Fibroblast of mammary gland (primary cell): ENCODE measurements at regions not wholly inside any gene's neighbourhood (a gene's known extent, or its start where the extent isn't known, plus 50 kb on each side); places are given as distances from the start of the nearest gene placed in this dataset.
"Not testable (repeated sequence)": the region's sequence is repeated elsewhere in the genome, so short reads cannot be mapped to it uniquely, and the experiment has no call there.

ENCODE experiments used
- DNase-seq: peaks from one replicate; pipeline ENCODE4 v3.0.0-alpha.2; 2010; ENCODE audit warnings: low read depth
- H3K4me3 ChIP-seq: 2 replicates; pipeline ENCODE4 v1.5.1; 2011; ENCODE audit warnings: low read depth, mild to moderate bottlenecking, low read length, moderate library complexity; ENCODE audit not compliant: control insufficient read depth
- CTCF ChIP-seq: conservative IDR thresholded peaks from 2 replicates; pipeline ENCODE4 v1.5.1; 2011; ENCODE audit warnings: low read depth, low read length, inconsistent platforms; ENCODE audit not compliant: control insufficient read depth, insufficient read depth

GRCh38 chr10:42242135-42242805, 396.1 kb downstream of the ZNF33B start:
- no peak overlapping the region for H3K4me3 ChIP-seq
- DNase-seq: no peak
- no peak for TF ChIP-seq CTCF

GRCh38 chr10:42236401-42236800, 402.0 kb downstream of the ZNF33B start:
- not testable (repeated sequence) for DNase-seq, H3K4me3 ChIP-seq

GRCh38 chr10:42235736-42236135, 402.6 kb downstream of the ZNF33B start:
- DNase-seq, H3K4me3 ChIP-seq: not testable (repeated sequence)

GRCh38 chr10:42235241-42235640, 403.1 kb downstream of the ZNF33B start:
- not testable (repeated sequence) for H3K4me3 ChIP-seq

GRCh38 chr10:42234506-42234905, 403.9 kb downstream of the ZNF33B start:
- not testable (repeated sequence) for DNase-seq, H3K4me3 ChIP-seq

More at GRCh38 chr10:42235241-42235640, 403.1 kb downstream of the ZNF33B start:
- not testable (repeated sequence) for DNase-seq

GRCh38 chr10:42233461-42234206, 404.7 kb downstream of the ZNF33B start:
- H3K4me3 ChIP-seq, DNase-seq: not testable (repeated sequence)

- not testable (repeated sequence) for H3K4me3 ChIP-seq, DNase-seq
Observed at GRCh38 chr10:42232955-42233354, 405.4 kb downstream of the ZNF33B start.

GRCh38 chr10:42230812-42231211, 407.6 kb downstream of the ZNF33B start:
- not testable (repeated sequence) for DNase-seq, H3K4me3 ChIP-seq

GRCh38 chr10:42230115-42230514, 408.3 kb downstream of the ZNF33B start:
- DNase-seq, H3K4me3 ChIP-seq: not testable (repeated sequence)

- not testable (repeated sequence) for DNase-seq, H3K4me3 ChIP-seq
Observed at GRCh38 chr10:42227859-42228258, 410.5 kb downstream of the ZNF33B start.

- not testable (repeated sequence) for DNase-seq, H3K4me3 ChIP-seq
Observed at GRCh38 chr10:42193588-42193987, 444.8 kb downstream of the ZNF33B start.

- not testable (repeated sequence) for H3K4me3 ChIP-seq
- peak; percentile 31 for TF ChIP-seq CTCF
- peak; percentile 21 for DNase-seq
Observed at GRCh38 chr10:42192450-42192849, 445.9 kb downstream of the ZNF33B start.

GRCh38 chr10:42187501-42188195, 450.7 kb downstream of the ZNF33B start:
- DNase-seq, H3K4me3 ChIP-seq: not testable (repeated sequence)
